ENCODE measurements at regions not wholly inside any gene's neighbourhood (a gene's known extent, or its start where the extent isn't known, plus 50 kb on each side); places are given as distances from the start of the nearest gene placed in this dataset.

GRCh38 chr3:157816896-157817295, 289.3 kb downstream of the SHOX2 start:
- no peaks in the 10 kb centered on the region for H3K4me1 ChIP-seq (ENCODE audit: control insufficient read depth, insufficient read depth, low read length, poor library complexity, severe bottlenecking)
- no peak overlapping the region for H3K4me3 ChIP-seq (ENCODE audit: insufficient read depth, low read depth, low read length, poor library complexity, severe bottlenecking)
- no peak for DNase-seq
- H3K9me3 ChIP-seq (ENCODE audit: control insufficient read depth, low read length) = no peaks in the 10 kb centered on the region
- no peaks in the 10 kb centered on the region for H3K36me3 ChIP-seq (ENCODE audit: control insufficient read depth, insufficient read depth, low read length)
- H3K27me3 ChIP-seq (replicated peaks; ENCODE audit: control insufficient read depth, insufficient read depth, low read length, poor library complexity, severe bottlenecking) = no peaks in the 10 kb centered on the region
- no peak overlapping the region for H3K27ac ChIP-seq (ENCODE audit: insufficient read depth, low read length, poor library complexity, severe bottlenecking)

- Histone ChIP-seq H3K4me1 (ENCODE audit: control insufficient read depth, insufficient read depth, low read length, poor library complexity, severe bottlenecking) (no peaks in the 10 kb centered on the region), H3K4me3 (ENCODE audit: insufficient read depth, low read depth, low read length, poor library complexity, severe bottlenecking) (no peak overlapping the region), H3K36me3 (ENCODE audit: control insufficient read depth, insufficient read depth, low read length) (no peaks in the 10 kb centered on the region), H3K27me3 (replicated peaks; ENCODE audit: control insufficient read depth, insufficient read depth, low read length, poor library complexity, severe bottlenecking) (no peaks in the 10 kb centered on the region), H3K27ac (ENCODE audit: insufficient read depth, low read length, poor library complexity, severe bottlenecking) (no peak overlapping the region), H3K9me3 (ENCODE audit: control insufficient read depth, low read length) (no peaks in the 10 kb centered on the region)
- no peak for DNase-seq
Measured at GRCh38 chr3:157816296-157816695, 289.9 kb downstream of the SHOX2 start.

DNA sequence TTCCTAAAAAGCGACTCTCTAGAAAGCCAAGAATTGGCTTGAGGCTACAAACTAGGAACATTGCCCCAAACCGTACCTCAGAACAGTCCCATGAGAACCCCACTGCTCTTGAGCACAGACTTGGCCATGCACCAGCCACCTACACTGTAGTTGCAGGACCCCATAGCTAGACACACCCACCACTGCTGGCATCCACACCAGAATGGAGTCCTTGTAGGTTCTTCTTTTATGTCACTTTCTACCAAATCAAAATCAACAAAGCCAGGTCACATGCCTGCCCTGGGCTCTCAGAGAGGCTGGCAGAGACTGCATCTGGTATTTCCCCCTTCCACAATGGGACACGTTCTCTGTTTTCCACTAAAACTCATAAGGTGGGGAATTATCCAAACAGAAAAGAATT, 290.5 kb downstream of the SHOX2 start:
- Histone ChIP-seq H3K27ac (ENCODE audit: insufficient read depth, low read length, poor library complexity, severe bottlenecking) (no peak overlapping the region), H3K27me3 (replicated peaks; ENCODE audit: control insufficient read depth, insufficient read depth, low read length, poor library complexity, severe bottlenecking) (no peaks in the 10 kb centered on the region), H3K9me3 (ENCODE audit: control insufficient read depth, low read length) (no peaks in the 10 kb centered on the region), H3K4me1 (ENCODE audit: control insufficient read depth, insufficient read depth, low read length, poor library complexity, severe bottlenecking) (no peaks in the 10 kb centered on the region), H3K4me3 (ENCODE audit: insufficient read depth, low read depth, low read length, poor library complexity, severe bottlenecking) (no peak overlapping the region), H3K36me3 (ENCODE audit: control insufficient read depth, insufficient read depth, low read length) (no peaks in the 10 kb centered on the region)
- no peak for DNase-seq

DNA sequence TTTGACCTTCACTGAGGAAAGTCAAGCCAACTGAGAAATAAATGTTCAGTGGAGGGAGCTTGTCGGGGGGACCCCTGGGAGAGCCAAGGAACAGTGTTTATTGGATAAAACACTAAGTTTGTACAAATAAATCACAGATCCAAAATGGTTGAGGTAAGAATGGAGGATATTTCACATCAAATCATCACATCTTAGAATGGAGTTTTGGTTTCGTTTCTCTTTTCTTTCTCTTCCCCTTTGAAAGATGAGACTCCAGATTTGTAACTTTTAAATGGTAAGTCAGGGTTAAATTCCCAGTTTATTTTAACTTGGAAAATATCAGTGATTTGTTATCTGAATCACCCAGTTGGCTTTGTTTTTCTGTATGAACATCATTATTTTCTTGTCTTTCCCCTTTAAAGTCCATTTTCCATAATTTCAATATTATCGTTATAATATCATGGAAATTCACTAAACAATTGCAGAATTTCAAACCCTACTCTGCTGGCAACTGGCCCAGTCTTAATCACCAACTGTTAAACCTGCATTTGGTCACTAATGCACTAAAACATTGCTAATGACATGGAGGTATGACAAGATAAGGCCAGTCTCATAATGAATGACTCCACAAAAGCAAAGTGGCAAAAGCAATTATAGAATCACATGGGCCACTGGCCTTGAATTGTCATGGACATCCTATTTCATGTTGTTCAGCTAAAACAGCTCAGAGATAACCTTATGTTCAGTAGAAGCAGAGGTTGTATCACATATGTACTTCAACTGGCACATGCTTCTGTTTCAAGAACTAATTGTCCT, 295.1 kb downstream of the SHOX2 start:
- H3K4me3 ChIP-seq (ENCODE audit: insufficient read depth, low read depth, low read length, poor library complexity, severe bottlenecking) = no peak overlapping the region
- H3K9me3 ChIP-seq (ENCODE audit: control insufficient read depth, low read length) = no peaks in the 10 kb centered on the region
- H3K27me3 ChIP-seq (replicated peaks; ENCODE audit: control insufficient read depth, insufficient read depth, low read length, poor library complexity, severe bottlenecking) = no peaks in the 10 kb centered on the region
- no peak for DNase-seq
- no peaks in the 10 kb centered on the region for H3K36me3 ChIP-seq (ENCODE audit: control insufficient read depth, insufficient read depth, low read length)
- H3K27ac ChIP-seq (ENCODE audit: insufficient read depth, low read length, poor library complexity, severe bottlenecking) = no peak overlapping the region
- no peaks in the 10 kb centered on the region for H3K4me1 ChIP-seq (ENCODE audit: control insufficient read depth, insufficient read depth, low read length, poor library complexity, severe bottlenecking)

GRCh38 chr3:157807280-157807679, 298.9 kb downstream of the SHOX2 start:
- H3K27ac ChIP-seq (ENCODE audit: insufficient read depth, low read length, poor library complexity, severe bottlenecking) = no peak overlapping the region
- H3K4me3 ChIP-seq (ENCODE audit: insufficient read depth, low read depth, low read length, poor library complexity, severe bottlenecking) = no peak overlapping the region
- H3K4me1 ChIP-seq (ENCODE audit: control insufficient read depth, insufficient read depth, low read length, poor library complexity, severe bottlenecking) = no peaks in the 10 kb centered on the region
- no peaks in the 10 kb centered on the region for H3K9me3 ChIP-seq (ENCODE audit: control insufficient read depth, low read length)
- DNase-seq = no peak
- no peaks in the 10 kb centered on the region for H3K27me3 ChIP-seq (replicated peaks; ENCODE audit: control insufficient read depth, insufficient read depth, low read length, poor library complexity, severe bottlenecking)
- H3K36me3 ChIP-seq (ENCODE audit: control insufficient read depth, insufficient read depth, low read length) = no peaks in the 10 kb centered on the region

DNA sequence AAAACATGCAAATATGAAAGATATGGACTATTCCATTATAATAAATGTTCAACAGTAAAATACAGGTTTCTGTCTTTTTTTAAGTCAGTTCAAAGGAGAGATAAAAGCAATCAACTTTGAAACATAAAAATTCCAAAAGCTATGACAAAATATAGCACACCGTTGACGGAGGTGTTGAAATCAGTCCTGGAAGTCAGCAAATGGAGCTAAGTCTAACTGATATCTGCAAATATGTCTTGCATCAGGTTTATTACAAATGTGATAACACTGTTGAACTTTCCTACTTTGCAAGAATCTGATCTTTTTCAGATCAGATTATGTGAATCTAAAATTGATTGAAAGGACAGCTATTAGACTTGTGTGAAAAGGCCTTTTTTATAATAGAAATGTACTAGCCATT, 300.7 kb downstream of the SHOX2 start:
- no peaks in the 10 kb centered on the region for H3K9me3 ChIP-seq (ENCODE audit: control insufficient read depth, low read length)
- DNase-seq = no peak
- H3K36me3 ChIP-seq (ENCODE audit: control insufficient read depth, insufficient read depth, low read length) = no peaks in the 10 kb centered on the region
- H3K27me3 ChIP-seq (replicated peaks; ENCODE audit: control insufficient read depth, insufficient read depth, low read length, poor library complexity, severe bottlenecking) = no peaks in the 10 kb centered on the region
- H3K27ac ChIP-seq (ENCODE audit: insufficient read depth, low read length, poor library complexity, severe bottlenecking) = no peak overlapping the region
- H3K4me1 ChIP-seq (ENCODE audit: control insufficient read depth, insufficient read depth, low read length, poor library complexity, severe bottlenecking) = no peaks in the 10 kb centered on the region
- no peak overlapping the region for H3K4me3 ChIP-seq (ENCODE audit: insufficient read depth, low read depth, low read length, poor library complexity, severe bottlenecking)

DNA sequence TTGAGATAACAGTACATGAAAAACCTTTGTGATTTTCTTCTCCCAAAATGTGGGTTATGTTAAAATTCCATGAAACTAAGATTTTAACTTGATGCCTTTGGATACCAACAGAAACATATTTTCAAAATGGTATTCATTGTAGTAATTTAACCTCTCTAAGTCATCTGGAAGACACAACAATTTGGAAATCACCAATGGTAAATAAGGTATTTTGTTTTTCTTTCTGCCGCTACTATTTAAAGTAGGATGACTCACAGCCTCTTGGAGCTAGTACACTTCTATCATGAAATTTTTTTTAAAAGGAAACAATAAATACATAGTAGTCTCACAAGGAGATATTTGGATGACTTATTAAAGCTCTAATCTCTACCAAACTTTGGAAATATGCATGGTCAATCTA, 291.6 kb upstream of the VEPH1 start:
- H3K27ac ChIP-seq (ENCODE audit: insufficient read depth, low read length, poor library complexity, severe bottlenecking) = no peak overlapping the region
- H3K27me3 ChIP-seq (replicated peaks; ENCODE audit: control insufficient read depth, insufficient read depth, low read length, poor library complexity, severe bottlenecking) = no peaks in the 10 kb centered on the region
- H3K36me3 ChIP-seq (ENCODE audit: control insufficient read depth, insufficient read depth, low read length) = no peaks in the 10 kb centered on the region
- H3K9me3 ChIP-seq (ENCODE audit: control insufficient read depth, low read length) = no peaks in the 10 kb centered on the region
- H3K4me3 ChIP-seq (ENCODE audit: insufficient read depth, low read depth, low read length, poor library complexity, severe bottlenecking) = no peak overlapping the region
- no peaks in the 10 kb centered on the region for H3K4me1 ChIP-seq (ENCODE audit: control insufficient read depth, insufficient read depth, low read length, poor library complexity, severe bottlenecking)
- DNase-seq = no peak

GRCh38 chr3:157793745-157794144, 290.5 kb upstream of the VEPH1 start:
- Histone ChIP-seq H3K27me3 (replicated peaks; ENCODE audit: control insufficient read depth, insufficient read depth, low read length, poor library complexity, severe bottlenecking) (no peaks in the 10 kb centered on the region), H3K4me1 (ENCODE audit: control insufficient read depth, insufficient read depth, low read length, poor library complexity, severe bottlenecking) (no peaks in the 10 kb centered on the region), H3K4me3 (ENCODE audit: insufficient read depth, low read depth, low read length, poor library complexity, severe bottlenecking) (no peak overlapping the region), H3K9me3 (ENCODE audit: control insufficient read depth, low read length) (no peaks in the 10 kb centered on the region), H3K27ac (ENCODE audit: insufficient read depth, low read length, poor library complexity, severe bottlenecking) (no peak overlapping the region), H3K36me3 (ENCODE audit: control insufficient read depth, insufficient read depth, low read length) (no peaks in the 10 kb centered on the region)
- DNase-seq = no peak

GRCh38 chr3:157789162-157789561, 285.9 kb upstream of the VEPH1 start:
- Histone ChIP-seq H3K36me3 (ENCODE audit: control insufficient read depth, insufficient read depth, low read length) (no peaks in the 10 kb centered on the region), H3K4me3 (ENCODE audit: insufficient read depth, low read depth, low read length, poor library complexity, severe bottlenecking) (no peak overlapping the region), H3K4me1 (ENCODE audit: control insufficient read depth, insufficient read depth, low read length, poor library complexity, severe bottlenecking) (no peaks in the 10 kb centered on the region), H3K27me3 (replicated peaks; ENCODE audit: control insufficient read depth, insufficient read depth, low read length, poor library complexity, severe bottlenecking) (no peaks in the 10 kb centered on the region), H3K27ac (ENCODE audit: insufficient read depth, low read length, poor library complexity, severe bottlenecking) (no peak overlapping the region), H3K9me3 (ENCODE audit: control insufficient read depth, low read length) (no peaks in the 10 kb centered on the region)
- no peak for DNase-seq

DNA sequence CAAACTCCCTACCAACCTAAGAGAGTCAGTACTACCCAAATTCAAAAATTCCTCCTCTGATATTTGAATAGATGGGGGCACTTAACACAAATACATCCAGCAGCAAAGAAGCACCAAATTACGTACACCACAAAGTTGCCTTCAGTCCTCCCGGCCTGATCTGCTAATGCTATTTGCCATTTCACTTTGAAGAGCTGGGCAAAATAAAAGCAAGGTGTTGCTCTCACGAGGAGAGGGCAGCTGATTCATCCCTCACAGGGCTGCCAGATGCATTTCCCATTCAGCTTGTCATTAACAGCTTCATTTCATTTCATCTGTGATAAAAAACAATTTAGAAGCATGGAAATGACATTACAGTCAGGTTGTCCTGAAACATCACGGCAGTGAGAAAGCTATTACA, 283.4 kb upstream of the VEPH1 start:
- Histone ChIP-seq H3K27me3 (replicated peaks; ENCODE audit: control insufficient read depth, insufficient read depth, low read length, poor library complexity, severe bottlenecking) (no peaks in the 10 kb centered on the region), H3K36me3 (ENCODE audit: control insufficient read depth, insufficient read depth, low read length) (no peaks in the 10 kb centered on the region), H3K27ac (ENCODE audit: insufficient read depth, low read length, poor library complexity, severe bottlenecking) (no peak overlapping the region), H3K4me3 (ENCODE audit: insufficient read depth, low read depth, low read length, poor library complexity, severe bottlenecking) (no peak overlapping the region), H3K9me3 (ENCODE audit: control insufficient read depth, low read length) (no peaks in the 10 kb centered on the region), H3K4me1 (ENCODE audit: control insufficient read depth, insufficient read depth, low read length, poor library complexity, severe bottlenecking) (no peaks in the 10 kb centered on the region)
- no peak for DNase-seq
